ENCODE measurements at regions not wholly inside any gene's neighbourhood (a gene's known extent, or its start where the extent isn't known, plus 50 kb on each side); places are given as distances from the start of the nearest gene placed in this dataset.
"Not testable (repeated sequence)": the region's sequence is repeated elsewhere in the genome, so short reads cannot be mapped to it uniquely, and the experiment has no call there.

GRCh38 chr4:71081192-71081591 lies 87.7 kb downstream of the DCK start:
- in situ Hi-C loops (cut with MboI; ENCODE audit: low pct_unique_long_range_greater_than_20kb, low sequenced_read_pairs) = no loop called here
- DNase-seq = no peak

GRCh38 chr4:71093745-71094144 lies 100.3 kb downstream of the DCK start:
- in situ Hi-C loops (cut with MboI; ENCODE audit: low pct_unique_long_range_greater_than_20kb, low sequenced_read_pairs) = no loop called here

GRCh38 chr4:71094201-71094600 lies 100.8 kb downstream of the DCK start:
- no peak for DNase-seq
- in situ Hi-C loops (cut with MboI; ENCODE audit: low pct_unique_long_range_greater_than_20kb, low sequenced_read_pairs) = no loop called here

More at GRCh38 chr4:71093745-71094144, 100.3 kb downstream of the DCK start:
- no peak for DNase-seq

GRCh38 chr4:71095141-71095540 lies 101.7 kb downstream of the DCK start:
- in situ Hi-C loops (cut with MboI; ENCODE audit: low pct_unique_long_range_greater_than_20kb, low sequenced_read_pairs) = no loop called here
- no peak for DNase-seq

GRCh38 chr4:71095545-71095944 lies 102.1 kb downstream of the DCK start:
- no peak for DNase-seq
- in situ Hi-C loops (cut with MboI; ENCODE audit: low pct_unique_long_range_greater_than_20kb, low sequenced_read_pairs) = no loop called here

- DNase-seq = no peak
- in situ Hi-C loops (cut with MboI; ENCODE audit: low pct_unique_long_range_greater_than_20kb, low sequenced_read_pairs) = no loop called here
These were observed 114.3 kb downstream of the DCK start for GRCh38 chr4:71107726-71108125.

- no peak for DNase-seq
- in situ Hi-C loops (cut with MboI; ENCODE audit: low pct_unique_long_range_greater_than_20kb, low sequenced_read_pairs) = no loop called here
These were observed 117.0 kb downstream of the DCK start for GRCh38 chr4:71110499-71110898.

GRCh38 chr4:71111133-71111532 lies 117.7 kb downstream of the DCK start:
- in situ Hi-C loops (cut with MboI; ENCODE audit: low pct_unique_long_range_greater_than_20kb, low sequenced_read_pairs); DNase-seq: not testable (repeated sequence)

GRCh38 chr4:71113294-71113693 lies 119.8 kb downstream of the DCK start:
- DNase-seq = no peak
- in situ Hi-C loops (cut with MboI; ENCODE audit: low pct_unique_long_range_greater_than_20kb, low sequenced_read_pairs) = no loop called here

GRCh38 chr4:71120831-71121524 lies 127.5 kb downstream of the DCK start:
- in situ Hi-C loops (cut with MboI; ENCODE audit: low pct_unique_long_range_greater_than_20kb, low sequenced_read_pairs) = no loop called here
- no peak for DNase-seq

- in situ Hi-C loops (cut with MboI; ENCODE audit: low pct_unique_long_range_greater_than_20kb, low sequenced_read_pairs) = no loop called here
- no peak for DNase-seq
These were observed 130.5 kb downstream of the DCK start for GRCh38 chr4:71123951-71124350.

GRCh38 chr4:71125137-71125536 lies 131.7 kb downstream of the DCK start:
- in situ Hi-C loops (cut with MboI; ENCODE audit: low pct_unique_long_range_greater_than_20kb, low sequenced_read_pairs) = no loop called here
- no peak for DNase-seq

GRCh38 chr4:71126719-71127118 lies 133.3 kb downstream of the DCK start:
- in situ Hi-C loops (cut with MboI; ENCODE audit: low pct_unique_long_range_greater_than_20kb, low sequenced_read_pairs) = no loop called here
- no peak for DNase-seq

- no peak for DNase-seq
- in situ Hi-C loops (cut with MboI; ENCODE audit: low pct_unique_long_range_greater_than_20kb, low sequenced_read_pairs) = no loop called here
These were observed 137.6 kb downstream of the DCK start for GRCh38 chr4:71130827-71131603.

- no peak for DNase-seq
- in situ Hi-C loops (cut with MboI; ENCODE audit: low pct_unique_long_range_greater_than_20kb, low sequenced_read_pairs) = no loop called here
These were observed 139.0 kb downstream of the DCK start for GRCh38 chr4:71132486-71132885.

- in situ Hi-C loops (cut with MboI; ENCODE audit: low pct_unique_long_range_greater_than_20kb, low sequenced_read_pairs) = no loop called here
- DNase-seq = no peak
These were observed 140.0 kb downstream of the DCK start for GRCh38 chr4:71133491-71133890.

GRCh38 chr4:71136071-71136470 lies 142.6 kb downstream of the DCK start:
- in situ Hi-C loops (cut with MboI; ENCODE audit: low pct_unique_long_range_greater_than_20kb, low sequenced_read_pairs) = no loop called here
- no peak for DNase-seq

- in situ Hi-C loops (cut with MboI; ENCODE audit: low pct_unique_long_range_greater_than_20kb, low sequenced_read_pairs) = no loop called here
- DNase-seq = no peak
These were observed 144.7 kb downstream of the DCK start for GRCh38 chr4:71138007-71138615.

GRCh38 chr4:71140563-71140962 lies 147.1 kb downstream of the DCK start:
- DNase-seq = no peak
- in situ Hi-C loops (cut with MboI; ENCODE audit: low pct_unique_long_range_greater_than_20kb, low sequenced_read_pairs) = no loop called here

- DNase-seq = no peak
- in situ Hi-C loops (cut with MboI; ENCODE audit: low pct_unique_long_range_greater_than_20kb, low sequenced_read_pairs) = no loop called here
These were observed 147.7 kb downstream of the DCK start for GRCh38 chr4:71141125-71141524.
